GM21737 (cell line): ENCODE measurements at regions not wholly inside any gene's neighbourhood (a gene's known extent, or its start where the extent isn't known, plus 50 kb on each side); places are given as distances from the start of the nearest gene placed in this dataset.
A peak's percentile ranks its signal among the peaks of the same experiment; 100 is the strongest.

ENCODE experiments used
- ATAC-seq: cut with Tn5 transposase; IDR thresholded peaks from one replicate; pipeline ENCODE4 v1.9.1; 2021; ENCODE audit warnings: mild to moderate bottlenecking, moderate library complexity; ENCODE audit not compliant: unreplicated experiment

DNA sequence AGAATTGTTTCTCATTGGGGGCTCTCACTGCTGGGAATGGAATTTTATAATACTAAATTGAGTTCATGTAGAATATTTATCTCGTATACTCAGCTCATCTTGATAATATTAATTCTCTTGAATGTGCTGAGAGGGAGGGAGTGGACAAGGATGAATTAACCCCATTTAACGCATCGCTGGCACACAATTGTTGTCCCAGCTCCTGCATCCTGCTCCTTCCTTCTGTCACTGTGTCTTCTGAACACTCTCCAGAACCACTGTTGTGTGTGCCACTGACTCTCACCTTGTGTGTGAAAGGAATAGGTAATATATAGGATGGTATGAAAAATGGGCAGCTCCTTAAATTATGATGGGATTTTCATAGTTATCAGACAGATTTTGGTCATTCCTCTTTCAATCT is 267.3 kb downstream of the MTRR start:
- no peak for ATAC-seq

DNA sequence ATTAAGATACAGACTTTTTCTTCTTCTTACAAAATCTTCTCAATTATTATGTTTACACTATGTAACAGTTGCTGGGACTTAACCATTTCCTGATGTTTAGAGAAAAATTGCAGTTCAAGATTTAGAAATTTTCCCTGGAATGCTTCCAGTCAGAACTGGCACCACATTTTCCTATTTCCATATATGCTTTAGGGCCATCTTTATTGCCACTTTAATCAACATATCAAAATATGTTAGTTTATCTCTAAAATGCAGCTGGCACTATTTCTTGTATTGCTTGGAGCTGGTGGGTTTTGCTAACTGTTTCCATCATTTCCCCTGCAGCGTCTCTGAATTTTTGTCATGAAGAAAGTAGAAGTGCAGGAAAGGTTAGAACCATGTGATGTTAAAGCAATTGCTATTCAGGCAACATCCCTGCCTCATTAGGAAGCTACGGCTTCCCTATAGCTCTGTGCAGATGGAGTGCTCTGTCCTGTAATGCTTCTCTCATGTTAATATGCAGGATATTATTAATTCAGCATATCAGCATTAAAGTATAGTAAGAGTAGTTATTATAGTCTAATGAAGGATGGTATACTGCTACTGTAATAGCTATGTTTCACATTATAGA is 269.1 kb downstream of the MTRR start:
- ATAC-seq, result no peak

DNA sequence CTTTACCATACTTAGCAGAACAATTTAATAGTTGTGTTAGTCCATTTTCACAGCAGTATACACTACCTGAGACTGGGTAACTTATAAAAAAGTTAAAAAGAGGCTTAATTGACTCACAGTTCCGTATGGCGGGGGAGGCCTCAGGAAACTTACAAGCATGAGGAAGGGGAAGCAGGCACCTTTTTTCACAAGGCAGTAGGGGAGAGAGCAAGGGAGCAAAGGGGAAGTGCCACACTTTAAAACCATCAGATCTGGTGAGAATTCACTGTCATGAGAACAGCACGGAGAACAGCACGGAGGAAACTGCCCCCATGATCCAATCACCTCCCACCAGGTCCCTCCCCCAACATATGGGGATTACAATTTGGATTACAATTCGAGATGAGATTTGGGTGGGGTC is 269.9 kb downstream of the MTRR start:
- no peak for ATAC-seq

DNA sequence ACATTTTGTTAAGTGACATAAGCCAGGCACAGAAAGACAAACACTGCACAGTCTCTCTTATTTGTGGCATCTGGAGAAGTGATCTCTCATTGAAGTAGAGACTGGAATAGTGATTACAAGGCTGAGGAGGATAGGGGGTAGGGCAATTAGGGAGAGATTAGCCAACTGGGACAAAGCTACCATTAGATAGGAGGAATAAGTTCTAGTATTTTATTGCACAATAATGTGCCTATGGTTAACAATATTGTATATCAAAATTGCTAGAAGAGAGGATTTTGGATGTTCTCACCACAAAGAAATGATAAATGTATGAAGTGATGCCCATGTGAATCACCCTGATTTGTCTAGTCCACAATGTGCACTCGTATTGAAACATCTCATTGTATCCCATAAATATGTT is 281.8 kb downstream of the MTRR start:
- no peak for ATAC-seq

DNA sequence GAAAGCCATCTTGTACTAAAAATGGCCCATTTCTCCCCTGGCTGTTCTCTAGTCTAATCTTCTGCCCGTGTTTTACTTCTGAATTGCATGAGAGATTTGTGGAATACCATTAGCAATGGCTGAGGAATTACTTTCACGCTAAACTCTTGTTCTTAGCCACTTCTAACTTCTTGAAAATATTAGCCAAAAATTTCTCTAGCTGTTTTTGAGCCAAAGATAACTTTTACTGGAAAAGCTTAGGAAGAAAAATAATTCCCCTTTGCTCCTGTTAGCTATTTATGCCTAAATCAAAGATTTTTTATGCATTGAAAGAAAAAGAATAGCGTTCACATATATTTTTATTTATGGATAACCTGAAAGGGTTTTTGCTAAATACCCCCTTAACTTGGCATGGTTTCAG is 287.8 kb downstream of the MTRR start:
- no peak for ATAC-seq

DNA sequence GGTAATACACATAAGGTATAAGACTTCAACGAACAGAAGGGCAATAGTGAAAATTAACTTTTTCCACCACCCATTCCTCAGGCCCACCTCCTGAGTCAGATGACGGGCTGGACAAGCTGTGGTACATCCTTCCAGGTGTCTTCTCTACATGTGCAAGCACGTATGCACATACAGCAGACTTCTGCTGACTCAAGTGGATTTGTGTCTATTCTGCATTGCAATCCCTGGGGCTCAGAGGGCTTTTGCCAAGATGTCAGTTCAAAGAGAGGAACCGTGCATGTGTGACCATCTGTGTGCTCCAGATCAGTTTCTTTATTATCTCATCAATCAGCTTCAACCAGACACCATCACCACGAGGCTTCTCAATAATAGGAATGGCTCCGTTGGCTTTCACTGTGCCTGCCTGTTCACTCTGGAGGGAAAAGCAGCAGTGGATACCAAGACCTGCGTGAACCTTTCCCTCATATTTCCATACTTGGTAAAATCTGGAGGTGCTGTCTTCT is 288.4 kb downstream of the MTRR start:
- no peak for ATAC-seq

DNA sequence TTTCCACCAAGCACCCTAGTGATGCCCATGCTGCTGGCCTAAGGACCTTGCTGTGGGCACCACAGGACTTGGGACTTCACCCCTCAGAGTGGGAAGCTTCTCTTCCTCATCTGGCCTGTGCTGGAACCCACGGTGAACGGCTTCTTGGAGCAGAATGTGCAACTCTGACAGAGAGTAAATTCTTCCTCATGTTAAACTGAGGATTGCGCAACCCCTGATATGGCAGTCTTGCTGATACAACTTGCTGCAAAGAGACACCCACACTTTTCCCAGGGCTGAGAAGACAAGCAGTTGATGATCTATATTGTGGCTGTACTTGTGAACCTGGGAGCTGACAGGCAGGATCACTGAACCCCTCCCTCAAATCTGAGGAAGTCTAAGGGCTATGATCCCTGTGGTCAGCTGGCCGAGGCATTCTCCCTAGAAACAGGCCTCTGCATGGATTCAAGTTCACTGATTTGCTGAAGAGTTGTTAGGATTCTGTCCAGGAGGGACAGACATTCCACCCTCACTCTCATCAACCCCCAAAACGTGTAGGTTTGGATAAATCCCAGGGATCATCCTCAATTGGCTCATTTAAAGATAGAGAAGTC is 307.2 kb downstream of the MTRR start:
- no peak for ATAC-seq

DNA sequence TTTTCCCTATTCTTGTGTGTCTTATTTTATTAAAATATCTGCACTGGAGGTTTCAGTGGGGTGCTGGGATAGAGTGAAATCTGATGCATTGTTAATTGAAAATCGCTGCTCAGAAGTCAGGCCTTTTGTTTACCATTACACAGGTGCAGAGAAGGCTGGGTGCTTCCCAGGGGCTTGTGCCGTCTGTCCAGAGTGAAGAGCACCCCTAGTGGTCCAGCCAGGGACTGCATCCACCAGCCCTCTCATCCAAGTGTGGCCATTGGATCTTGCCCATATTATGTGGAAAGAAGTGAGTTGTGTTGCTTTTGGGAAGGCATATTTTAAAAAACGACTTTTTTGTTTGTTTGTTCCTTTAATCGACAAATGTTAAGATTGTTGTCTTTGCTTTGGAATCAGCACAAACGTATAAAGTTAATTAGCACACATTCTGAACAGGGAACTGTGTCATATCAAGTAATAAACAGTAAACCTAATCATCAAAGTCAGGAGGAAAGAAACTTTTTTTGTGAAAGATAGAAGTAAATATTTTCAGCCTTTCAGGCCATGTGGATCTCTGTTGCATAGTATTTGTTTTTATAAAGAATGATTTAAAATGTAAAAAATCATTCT is 315.6 kb downstream of the MTRR start:
- peak; percentile 88 for ATAC-seq

DNA sequence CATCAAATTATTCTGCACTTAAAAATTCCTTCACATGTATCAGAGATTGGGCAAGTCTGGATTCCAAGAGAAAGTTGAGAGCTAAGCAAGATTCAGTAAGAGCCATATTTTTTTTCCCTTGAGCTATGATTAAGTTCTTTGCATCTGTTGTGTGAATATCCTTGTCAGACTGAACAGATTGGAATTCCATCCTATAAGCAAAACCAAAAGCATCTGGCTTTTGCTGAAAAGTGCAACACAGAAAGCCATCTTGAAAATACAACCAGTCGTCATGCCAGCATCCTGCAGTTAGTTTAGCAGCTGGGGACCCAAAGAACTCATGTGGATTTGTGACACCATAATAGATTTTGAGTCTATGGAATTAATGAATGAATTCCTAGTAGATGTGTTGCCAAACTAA is 316.9 kb downstream of the MTRR start:
- ATAC-seq, result no peak

DNA sequence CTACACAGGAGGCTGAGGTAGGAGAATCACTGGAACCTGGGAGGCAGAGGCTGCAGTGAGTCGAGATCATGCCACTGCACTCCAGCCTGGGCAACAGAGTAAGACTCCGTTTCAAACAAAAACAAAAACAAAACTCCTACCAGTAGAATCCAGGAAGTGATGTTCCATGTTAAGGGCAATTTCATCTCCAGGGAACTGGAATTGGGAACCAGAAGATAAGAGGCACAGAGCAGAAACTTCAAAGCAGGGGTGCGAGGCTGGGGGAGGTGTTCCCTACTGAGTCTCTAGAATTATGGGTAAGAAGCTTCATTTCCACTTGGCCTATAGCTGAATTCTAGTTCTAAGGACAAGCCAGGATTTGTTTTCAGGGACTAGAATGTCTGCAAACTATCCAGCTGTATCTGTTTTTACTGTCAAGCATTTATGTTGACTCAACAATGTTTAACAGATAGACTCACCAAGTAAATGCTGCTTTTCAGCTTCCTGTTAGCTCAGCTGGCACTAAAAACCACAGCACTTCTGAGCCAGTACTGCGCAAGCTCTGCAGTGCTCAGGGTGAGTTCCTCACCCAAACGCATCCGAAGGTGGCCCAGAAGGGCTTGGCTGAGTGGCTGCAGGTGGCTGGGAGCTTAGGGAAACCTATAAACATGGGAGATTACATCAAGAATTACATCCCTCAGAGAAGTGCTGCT is 320.1 kb downstream of the MTRR start:
- no peak for ATAC-seq

DNA sequence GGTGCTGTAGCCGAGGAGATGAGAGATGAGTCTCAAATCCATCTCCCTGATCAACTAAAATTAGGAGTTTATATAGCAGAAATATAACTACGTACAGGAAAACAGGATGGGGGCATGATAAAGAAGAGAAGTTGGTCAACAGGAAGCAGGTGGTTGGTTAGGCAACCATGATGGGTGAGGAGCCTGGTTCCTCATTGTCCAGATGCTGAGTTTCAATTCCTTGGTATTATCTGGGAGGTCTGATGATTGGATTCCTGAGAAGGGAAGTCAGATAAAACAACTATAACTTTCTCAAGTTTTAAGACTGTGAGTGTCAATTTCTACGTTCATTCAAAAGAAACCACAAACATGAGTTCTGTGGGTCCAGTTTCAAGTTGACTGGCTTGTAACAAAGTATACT is 323.9 kb downstream of the MTRR start:
- no peak for ATAC-seq

DNA sequence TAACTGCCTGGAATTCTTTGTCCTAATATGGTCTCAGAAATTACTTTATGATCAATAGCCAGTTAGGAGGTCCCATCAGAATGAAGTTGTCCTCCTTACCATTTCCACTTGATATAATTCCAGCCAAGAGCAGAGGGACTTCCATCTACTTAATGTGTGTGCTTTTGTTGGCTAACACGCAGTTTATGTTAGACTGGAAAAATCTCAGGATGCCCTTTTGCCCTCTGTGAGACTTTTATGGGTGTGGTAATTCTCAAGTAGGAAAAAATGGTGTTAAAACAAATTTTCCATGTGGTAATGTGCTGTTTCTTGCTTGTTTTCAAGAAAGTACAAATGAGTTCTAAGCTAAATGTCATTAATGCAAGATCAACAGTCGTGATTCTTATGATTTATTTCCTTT is 327.1 kb downstream of the MTRR start:
- no peak for ATAC-seq

DNA sequence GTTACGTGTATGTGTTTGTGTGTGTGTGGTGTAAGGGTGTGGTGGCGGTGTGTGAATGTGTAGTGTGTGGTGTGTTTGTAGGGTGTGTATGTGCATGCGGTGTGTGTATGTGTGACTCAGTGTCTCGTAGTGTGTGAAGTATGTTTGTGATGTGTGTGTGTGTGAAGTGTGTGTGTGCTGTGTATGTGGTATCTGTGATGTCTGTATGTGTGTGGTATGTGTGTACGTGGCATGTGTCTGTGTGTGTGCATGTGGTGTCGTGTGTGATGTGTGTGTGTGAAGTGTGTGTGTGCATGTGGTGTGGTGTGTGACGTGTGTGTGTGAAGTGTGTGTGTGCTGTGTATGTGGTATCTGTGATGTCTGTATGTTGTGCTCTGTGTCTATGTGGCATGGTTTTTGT is 339.4 kb downstream of the MTRR start:
- no peak for ATAC-seq

DNA sequence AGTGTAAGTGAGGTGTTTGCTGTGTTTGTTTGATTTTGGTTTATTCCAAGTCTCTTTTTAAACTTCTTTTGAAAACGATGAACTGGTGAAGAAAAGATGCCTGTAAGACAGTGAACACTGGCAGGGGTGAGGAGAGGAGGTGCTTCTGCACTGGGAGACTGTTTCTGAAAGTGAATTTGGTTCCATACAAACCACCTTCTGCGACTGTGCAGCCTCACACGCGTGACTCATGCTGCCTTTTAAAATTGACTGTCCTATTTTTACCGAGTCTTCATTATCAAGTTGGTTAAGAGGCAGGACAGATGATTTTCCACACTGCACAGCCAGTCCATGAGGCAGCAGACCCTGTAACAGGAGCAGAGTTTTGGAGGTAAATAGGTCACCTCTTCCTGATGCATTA is 340.6 kb downstream of the MTRR start:
- ATAC-seq, result no peak

DNA sequence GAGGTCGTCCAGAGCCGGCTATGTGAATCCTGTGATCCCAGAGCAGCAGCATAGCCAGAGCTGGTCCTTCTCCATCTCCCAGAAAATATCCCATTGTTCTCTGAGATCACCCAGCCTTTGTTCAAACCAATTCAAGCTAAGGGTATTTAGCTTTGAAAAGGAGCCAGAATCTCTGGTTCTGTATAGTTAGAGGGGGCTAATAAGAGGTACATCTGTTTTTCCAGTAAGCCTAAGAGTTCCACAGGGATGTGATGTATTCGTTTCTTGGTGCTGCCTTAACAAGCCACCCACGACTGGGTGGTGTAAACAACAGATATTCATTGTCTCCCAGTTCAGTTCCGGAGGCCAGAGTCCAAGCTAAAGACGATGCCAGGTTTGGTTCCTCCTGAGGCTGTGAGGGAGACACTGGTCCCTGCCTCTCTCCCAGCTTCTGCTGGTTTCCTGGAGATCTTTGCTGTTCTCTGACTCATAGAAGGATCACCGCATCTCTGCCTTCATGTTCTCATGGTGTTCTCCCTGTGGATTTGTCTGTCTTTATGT is 344.8 kb downstream of the MTRR start:
- no peak for ATAC-seq

DNA sequence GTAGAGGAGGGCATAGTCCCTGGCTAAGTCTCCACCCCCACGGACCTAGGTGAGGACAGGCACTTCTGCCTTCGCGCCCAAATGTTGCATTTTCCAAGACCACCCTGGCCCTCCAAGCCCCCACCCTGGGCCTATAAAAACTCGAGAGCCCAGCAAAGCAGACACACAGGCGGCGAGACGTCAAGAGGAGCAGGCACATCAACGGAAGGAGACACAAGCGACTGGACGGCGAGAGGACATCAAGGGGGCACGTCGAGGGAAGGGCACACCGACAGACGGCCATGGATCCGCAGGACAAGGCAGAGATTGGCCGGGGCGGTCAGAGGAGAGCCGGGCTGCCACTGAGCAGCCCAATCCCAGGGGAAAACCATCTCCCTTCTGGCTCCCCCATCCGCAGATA is 348.0 kb downstream of the MTRR start:
- no peak for ATAC-seq

DNA sequence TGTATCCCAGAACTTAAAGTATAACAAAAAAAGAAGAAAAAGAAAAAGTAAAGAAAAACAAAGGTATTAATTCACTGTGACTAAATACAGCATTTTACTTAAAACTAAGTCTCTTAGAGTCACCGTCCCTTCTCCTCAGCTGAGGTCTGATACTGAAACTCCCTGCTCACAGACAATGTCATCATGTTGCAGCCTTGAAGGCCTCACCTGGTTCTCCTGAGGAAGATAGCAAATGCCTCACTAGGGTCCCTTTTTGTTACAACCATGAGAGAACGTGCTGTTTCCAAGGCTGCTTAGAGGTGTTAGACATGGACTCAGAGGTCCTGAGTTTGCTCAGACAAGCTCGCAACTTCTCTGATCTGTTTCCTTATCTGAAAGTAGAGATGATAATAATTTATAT is 357.2 kb downstream of the MTRR start:
- ATAC-seq, result no peak

DNA sequence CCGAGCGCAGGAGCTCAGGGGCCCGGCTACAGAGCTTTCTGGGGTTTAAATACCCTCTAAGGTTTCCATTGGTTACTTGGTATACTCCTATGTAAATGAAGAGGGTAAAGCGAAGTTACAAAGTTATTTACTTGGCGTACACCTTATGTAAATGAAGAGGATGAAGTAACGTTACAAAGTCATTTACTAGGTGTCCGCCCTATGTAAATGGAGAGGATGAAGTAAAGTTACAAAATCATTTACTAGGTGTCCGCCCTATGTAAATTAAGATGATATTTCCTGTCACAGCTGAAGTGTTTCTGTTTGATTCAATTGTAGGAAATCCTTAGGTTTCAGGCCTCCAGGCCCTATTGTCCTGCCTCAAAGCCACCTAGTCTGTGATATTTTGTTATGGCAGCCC is 358.2 kb downstream of the MTRR start:
- ATAC-seq, result no peak

DNA sequence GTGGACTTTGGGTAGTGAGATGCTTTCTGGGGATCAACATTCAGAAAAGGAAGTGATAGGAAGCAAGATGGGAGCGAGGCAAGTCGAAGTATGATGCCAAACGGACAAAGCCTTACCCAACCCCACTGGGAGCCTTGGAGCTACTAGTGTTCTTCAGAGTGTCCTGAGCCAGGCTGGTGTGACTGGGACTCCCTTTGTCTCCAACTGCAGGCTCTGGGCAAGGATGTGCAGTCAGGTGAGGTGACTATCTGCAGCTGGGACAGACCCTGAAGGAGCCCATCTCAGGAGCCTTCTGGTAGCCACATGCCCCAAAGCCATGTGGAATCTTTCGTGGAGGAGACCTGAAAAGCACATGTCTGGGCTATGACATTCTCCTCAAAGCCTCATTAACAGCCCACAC is 360.6 kb downstream of the MTRR start:
- no peak for ATAC-seq

DNA sequence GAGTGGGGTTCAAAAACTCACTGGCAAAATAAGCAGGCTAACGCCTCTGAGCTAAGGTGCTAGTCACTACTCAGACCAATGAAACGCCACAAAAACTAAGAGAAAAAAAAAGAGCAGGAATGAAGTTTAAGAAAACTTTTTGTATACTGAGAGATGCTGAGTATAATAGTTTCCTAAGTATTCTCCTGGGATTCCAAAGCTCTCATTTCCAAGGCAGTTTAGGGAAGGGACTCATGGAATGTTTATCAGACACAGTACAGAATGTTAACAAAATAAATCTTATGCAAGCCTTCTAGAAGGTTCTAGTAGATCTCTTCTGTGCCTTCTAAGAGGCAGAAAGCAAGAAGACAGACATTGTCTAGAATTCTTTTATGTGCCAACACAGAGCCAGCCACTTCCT is 361.9 kb downstream of the MTRR start:
- ATAC-seq, result no peak

DNA sequence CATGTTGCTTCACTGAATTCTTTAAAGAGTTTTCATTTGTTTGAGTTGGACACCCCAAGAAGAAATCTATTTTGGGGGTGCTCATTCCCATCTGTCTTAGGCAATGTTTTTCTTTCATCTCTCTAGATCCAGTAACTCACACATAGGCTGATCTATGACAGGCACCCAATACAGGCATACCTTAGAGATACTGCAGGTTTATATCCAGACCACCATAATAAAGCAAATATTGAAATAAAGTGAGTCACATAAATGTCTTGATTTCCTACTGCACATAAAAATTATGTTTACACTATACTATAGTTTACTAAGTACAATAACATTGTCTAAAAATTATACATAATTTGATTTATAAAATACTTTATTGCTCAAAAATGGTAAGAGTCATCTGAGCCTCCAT is 364.5 kb downstream of the MTRR start:
- no peak for ATAC-seq
